GM23338 (cell line): ENCODE measurements at regions not wholly inside any gene's neighbourhood (a gene's known extent, or its start where the extent isn't known, plus 50 kb on each side); places are given as distances from the start of the nearest gene placed in this dataset.

ENCODE experiments used
- ATAC-seq: fragments of 200-7000 bp; cut with Tn5 transposase; 3 replicates; pipeline ENCODE4 v1.9.1; 2020
- DNase-seq: peaks from one replicate; pipeline ENCODE4 v3.0.0-alpha.2; 2015; ENCODE audit warnings: low spot score
- H2AFZ ChIP-seq: fragments of 200-600 bp; sonication (generic); 2 replicates; pipeline ENCODE4 v1.8.0; 2016; ENCODE audit warnings: antibody characterized with exemption, mild to moderate bottlenecking, moderate library complexity
- H3F3A ChIP-seq: fragments of 200-600 bp; sonication (generic); replicated peaks from 2 replicates; pipeline ENCODE4 v1.8.0; 2017; ENCODE audit warnings: antibody characterized with exemption, mixed run types, low read depth
- H3K27ac ChIP-seq: fragments of 200-600 bp; sonication (generic); 2 replicates; pipeline ENCODE4 v1.6.1; 2016; ENCODE audit warnings: low read depth
- H3K27me3 ChIP-seq: fragments of 200-600 bp; sonication (generic); 2 replicates; pipeline ENCODE4 v1.8.0; 2016; ENCODE audit warnings: mild to moderate bottlenecking, mixed run types, moderate library complexity; ENCODE audit not compliant: insufficient read depth
- H3K36me3 ChIP-seq: fragments of 200-600 bp; sonication (generic); 2 replicates; pipeline ENCODE4 v1.8.0; 2016; ENCODE audit warnings: mild to moderate bottlenecking; ENCODE audit not compliant: insufficient read depth
- H3K4me1 ChIP-seq: fragments of 200-600 bp; sonication (generic); 2 replicates; pipeline ENCODE4 v1.8.0; 2016; ENCODE audit warnings: mild to moderate bottlenecking, moderate library complexity; ENCODE audit not compliant: insufficient read depth
- H3K4me2 ChIP-seq: fragments of 200-600 bp; sonication (generic); 2 replicates; pipeline ENCODE4 v1.7.1; 2017; ENCODE audit warnings: mixed run types
- H3K4me3 ChIP-seq: fragments of 200-600 bp; sonication (generic); 2 replicates; pipeline ENCODE4 v1.6.1; 2016; ENCODE audit warnings: mixed run types
- H3K79me2 ChIP-seq: fragments of 200-600 bp; sonication (generic); replicated peaks from 2 replicates; pipeline ENCODE4 v1.8.0; 2017; ENCODE audit warnings: mild to moderate bottlenecking; ENCODE audit not compliant: insufficient read depth
- H3K9me2 ChIP-seq: fragments of 200-600 bp; sonication (generic); 2 replicates; pipeline ENCODE4 v1.8.0; 2017; ENCODE audit not compliant: insufficient read depth
- H4K20me1 ChIP-seq: fragments of 200-600 bp; sonication (generic); replicated peaks from 2 replicates; pipeline ENCODE4 v1.8.0; 2017; ENCODE audit warnings: mild to moderate bottlenecking; ENCODE audit not compliant: insufficient read depth
- H3K27ac Mint-ChIP-seq: 2 replicates; pipeline ENCODE4 v1.8.0; 2020; ENCODE audit warnings: inconsistent platforms, mild to moderate bottlenecking, moderate library complexity, mixed read lengths
- H3K27me3 Mint-ChIP-seq: 3 replicates; pipeline ENCODE4 v1.8.0; 2022; ENCODE audit warnings: low read depth, mild to moderate bottlenecking, moderate library complexity, mixed read lengths, inconsistent platforms; ENCODE audit not compliant: insufficient read depth, poor library complexity
- H3K36me3 Mint-ChIP-seq: 3 replicates; pipeline ENCODE4 v1.8.0; 2021; ENCODE audit warnings: low read depth, mild to moderate bottlenecking, inconsistent platforms, moderate library complexity, mixed read lengths
- H3K4me1 Mint-ChIP-seq: 3 replicates; pipeline ENCODE4 v1.8.0; 2020; ENCODE audit warnings: mild to moderate bottlenecking, inconsistent platforms, mixed read lengths
- H3K4me3 Mint-ChIP-seq: 3 replicates; pipeline ENCODE4 v1.8.0; 2021; ENCODE audit warnings: moderate library complexity, mild to moderate bottlenecking, inconsistent platforms, mixed read lengths
- H3K9me3 Mint-ChIP-seq: 3 replicates; pipeline ENCODE4 v1.8.0; 2020; ENCODE audit warnings: moderate library complexity, mild to moderate bottlenecking, inconsistent platforms, mixed read lengths
- CREB1 ChIP-seq: fragments of 250-450 bp; sonication (Bioruptor Pico); IDR thresholded peaks from 2 replicates; pipeline ENCODE4 v1.5.0; 2020; ENCODE audit warnings: low read depth, mild to moderate bottlenecking, moderate library complexity
- EZH2 ChIP-seq: fragments of 200-600 bp; sonication (generic); IDR thresholded peaks from one replicate; pipeline ENCODE4 v1.8.0; 2017; ENCODE audit warnings: antibody characterized with exemption, mild to moderate bottlenecking, low read depth; ENCODE audit not compliant: unreplicated experiment
- EZH2phosphoT487 ChIP-seq: fragments of 200-600 bp; sonication (generic); IDR thresholded peaks from one replicate; pipeline ENCODE4 v1.8.1; 2018; ENCODE audit warnings: antibody characterized with exemption; ENCODE audit not compliant: unreplicated experiment
- JUNB ChIP-seq: IDR thresholded peaks from one replicate; pipeline ENCODE4 v1.6.1; 2016; ENCODE audit warnings: antibody characterized with exemption; ENCODE audit not compliant: unreplicated experiment
- NANOG ChIP-seq: IDR thresholded peaks from 2 replicates; pipeline ENCODE4 v1.6.1; 2016; ENCODE audit warnings: antibody characterized with exemption, borderline replicate concordance
- POLR2AphosphoS5 ChIP-seq: IDR thresholded peaks from 2 replicates; pipeline ENCODE4 v1.6.1; 2016; ENCODE audit warnings: antibody characterized with exemption, low read depth
- STAT1 ChIP-seq: IDR thresholded peaks from one replicate; pipeline ENCODE4 v1.6.1; 2016; ENCODE audit warnings: antibody characterized with exemption; ENCODE audit not compliant: unreplicated experiment
- ZNF114 ChIP-seq: fragments of 250-450 bp; sonication (Bioruptor Pico); IDR thresholded peaks from 2 replicates; pipeline ENCODE4 v1.5.0; 2020; ENCODE audit warnings: mild to moderate bottlenecking, moderate library complexity
- ZNF331 ChIP-seq: fragments of 250-450 bp; sonication (Bioruptor Pico); IDR thresholded peaks from 2 replicates; pipeline ENCODE4 v1.5.0; 2020; ENCODE audit warnings: low read depth, mild to moderate bottlenecking, moderate library complexity
- TF ChIP-seq, protein P1 (sequence below): IDR thresholded peaks from 2 replicates; pipeline ENCODE4 v1.6.1; 2016; ENCODE audit warnings: antibody characterized with exemption
- TF ChIP-seq, protein P2 (sequence below): IDR thresholded peaks from one replicate; pipeline ENCODE4 v1.6.1; 2018; ENCODE audit warnings: antibody characterized with exemption; ENCODE audit not compliant: unreplicated experiment
- TF ChIP-seq, protein P3 (sequence below): fragments of 250-450 bp; sonication (Bioruptor Pico); IDR thresholded peaks from 2 replicates; pipeline ENCODE4 v1.5.0; 2020; ENCODE audit warnings: mild to moderate bottlenecking, moderate library complexity
- TF ChIP-seq, protein P4 (sequence below), 2 experiments: fragments of 200-600 bp in 1 of 2; sonication (generic) in 1 of 2; conservative IDR thresholded peaks; 2 replicates each; pipeline versions ENCODE4 v1.5.1 to v1.6.1; 2016 to 2017; ENCODE audit warnings: antibody characterized with exemption in 2 of 2, low read depth in 2 of 2, mild to moderate bottlenecking in 2 of 2, moderate library complexity in 1 of 2

DNA sequence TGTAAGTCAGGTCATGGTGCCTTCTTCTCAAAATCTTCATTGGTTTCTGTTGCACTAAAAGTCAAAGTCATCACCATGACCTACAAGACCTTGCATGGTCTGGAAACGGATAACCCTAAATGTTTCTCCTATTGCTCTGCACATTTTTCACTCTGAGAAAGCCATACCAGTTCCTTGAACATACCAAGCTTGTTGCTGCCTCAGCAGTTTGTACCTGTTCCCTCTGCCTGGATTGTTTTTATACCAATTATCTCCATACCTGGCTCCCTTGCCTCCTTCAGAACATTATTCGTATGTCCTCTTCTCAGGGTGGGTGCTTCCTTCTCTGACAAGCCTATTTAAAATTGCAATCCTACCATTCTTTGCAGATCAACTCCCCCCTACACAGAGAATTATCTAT, 498.4 kb downstream of the DSC3 start:
- no peaks in the 10 kb centered on the region; the same call in 1 of the 2 replicates for H3K9me2 ChIP-seq
- Mint-ChIP-seq H3K4me3 (no peak overlapping the region), H3K9me3 (no peaks in the 10 kb centered on the region), H3K4me1 (0 out of 3 replicates have a peak, but pooled peaks cover 3% of the 10 kb centered on the region), H3K27ac (no peak overlapping the region), H3K36me3 (no peaks in the 10 kb centered on the region), H3K27me3 (no peaks in the 10 kb centered on the region)
- ATAC-seq (no peak), DNase-seq (no peak)
- no peak overlapping the region for H3K27ac ChIP-seq
- H3K79me2 ChIP-seq: no peaks in the 10 kb centered on the region
- H3K4me2 ChIP-seq: no peak overlapping the region
- no peak overlapping the region for H3K4me3 ChIP-seq
- H2AFZ ChIP-seq: no peak overlapping the region
- no peak for TF ChIP-seq EZH2
- no peak for TF ChIP-seq ZNF331 (CRISPR knock-in tag)
- TF ChIP-seq, protein P1, sequence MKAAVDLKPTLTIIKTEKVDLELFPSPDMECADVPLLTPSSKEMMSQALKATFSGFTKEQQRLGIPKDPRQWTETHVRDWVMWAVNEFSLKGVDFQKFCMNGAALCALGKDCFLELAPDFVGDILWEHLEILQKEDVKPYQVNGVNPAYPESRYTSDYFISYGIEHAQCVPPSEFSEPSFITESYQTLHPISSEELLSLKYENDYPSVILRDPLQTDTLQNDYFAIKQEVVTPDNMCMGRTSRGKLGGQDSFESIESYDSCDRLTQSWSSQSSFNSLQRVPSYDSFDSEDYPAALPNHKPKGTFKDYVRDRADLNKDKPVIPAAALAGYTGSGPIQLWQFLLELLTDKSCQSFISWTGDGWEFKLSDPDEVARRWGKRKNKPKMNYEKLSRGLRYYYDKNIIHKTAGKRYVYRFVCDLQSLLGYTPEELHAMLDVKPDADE: no peak
- TF ChIP-seq, protein P2, sequence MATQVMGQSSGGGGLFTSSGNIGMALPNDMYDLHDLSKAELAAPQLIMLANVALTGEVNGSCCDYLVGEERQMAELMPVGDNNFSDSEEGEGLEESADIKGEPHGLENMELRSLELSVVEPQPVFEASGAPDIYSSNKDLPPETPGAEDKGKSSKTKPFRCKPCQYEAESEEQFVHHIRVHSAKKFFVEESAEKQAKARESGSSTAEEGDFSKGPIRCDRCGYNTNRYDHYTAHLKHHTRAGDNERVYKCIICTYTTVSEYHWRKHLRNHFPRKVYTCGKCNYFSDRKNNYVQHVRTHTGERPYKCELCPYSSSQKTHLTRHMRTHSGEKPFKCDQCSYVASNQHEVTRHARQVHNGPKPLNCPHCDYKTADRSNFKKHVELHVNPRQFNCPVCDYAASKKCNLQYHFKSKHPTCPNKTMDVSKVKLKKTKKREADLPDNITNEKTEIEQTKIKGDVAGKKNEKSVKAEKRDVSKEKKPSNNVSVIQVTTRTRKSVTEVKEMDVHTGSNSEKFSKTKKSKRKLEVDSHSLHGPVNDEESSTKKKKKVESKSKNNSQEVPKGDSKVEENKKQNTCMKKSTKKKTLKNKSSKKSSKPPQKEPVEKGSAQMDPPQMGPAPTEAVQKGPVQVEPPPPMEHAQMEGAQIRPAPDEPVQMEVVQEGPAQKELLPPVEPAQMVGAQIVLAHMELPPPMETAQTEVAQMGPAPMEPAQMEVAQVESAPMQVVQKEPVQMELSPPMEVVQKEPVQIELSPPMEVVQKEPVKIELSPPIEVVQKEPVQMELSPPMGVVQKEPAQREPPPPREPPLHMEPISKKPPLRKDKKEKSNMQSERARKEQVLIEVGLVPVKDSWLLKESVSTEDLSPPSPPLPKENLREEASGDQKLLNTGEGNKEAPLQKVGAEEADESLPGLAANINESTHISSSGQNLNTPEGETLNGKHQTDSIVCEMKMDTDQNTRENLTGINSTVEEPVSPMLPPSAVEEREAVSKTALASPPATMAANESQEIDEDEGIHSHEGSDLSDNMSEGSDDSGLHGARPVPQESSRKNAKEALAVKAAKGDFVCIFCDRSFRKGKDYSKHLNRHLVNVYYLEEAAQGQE: no peak
- no peak for TF ChIP-seq EZH2phosphoT487
- TF ChIP-seq NANOG: no peak
- no peak for TF ChIP-seq CREB1
- TF ChIP-seq, protein P3, sequence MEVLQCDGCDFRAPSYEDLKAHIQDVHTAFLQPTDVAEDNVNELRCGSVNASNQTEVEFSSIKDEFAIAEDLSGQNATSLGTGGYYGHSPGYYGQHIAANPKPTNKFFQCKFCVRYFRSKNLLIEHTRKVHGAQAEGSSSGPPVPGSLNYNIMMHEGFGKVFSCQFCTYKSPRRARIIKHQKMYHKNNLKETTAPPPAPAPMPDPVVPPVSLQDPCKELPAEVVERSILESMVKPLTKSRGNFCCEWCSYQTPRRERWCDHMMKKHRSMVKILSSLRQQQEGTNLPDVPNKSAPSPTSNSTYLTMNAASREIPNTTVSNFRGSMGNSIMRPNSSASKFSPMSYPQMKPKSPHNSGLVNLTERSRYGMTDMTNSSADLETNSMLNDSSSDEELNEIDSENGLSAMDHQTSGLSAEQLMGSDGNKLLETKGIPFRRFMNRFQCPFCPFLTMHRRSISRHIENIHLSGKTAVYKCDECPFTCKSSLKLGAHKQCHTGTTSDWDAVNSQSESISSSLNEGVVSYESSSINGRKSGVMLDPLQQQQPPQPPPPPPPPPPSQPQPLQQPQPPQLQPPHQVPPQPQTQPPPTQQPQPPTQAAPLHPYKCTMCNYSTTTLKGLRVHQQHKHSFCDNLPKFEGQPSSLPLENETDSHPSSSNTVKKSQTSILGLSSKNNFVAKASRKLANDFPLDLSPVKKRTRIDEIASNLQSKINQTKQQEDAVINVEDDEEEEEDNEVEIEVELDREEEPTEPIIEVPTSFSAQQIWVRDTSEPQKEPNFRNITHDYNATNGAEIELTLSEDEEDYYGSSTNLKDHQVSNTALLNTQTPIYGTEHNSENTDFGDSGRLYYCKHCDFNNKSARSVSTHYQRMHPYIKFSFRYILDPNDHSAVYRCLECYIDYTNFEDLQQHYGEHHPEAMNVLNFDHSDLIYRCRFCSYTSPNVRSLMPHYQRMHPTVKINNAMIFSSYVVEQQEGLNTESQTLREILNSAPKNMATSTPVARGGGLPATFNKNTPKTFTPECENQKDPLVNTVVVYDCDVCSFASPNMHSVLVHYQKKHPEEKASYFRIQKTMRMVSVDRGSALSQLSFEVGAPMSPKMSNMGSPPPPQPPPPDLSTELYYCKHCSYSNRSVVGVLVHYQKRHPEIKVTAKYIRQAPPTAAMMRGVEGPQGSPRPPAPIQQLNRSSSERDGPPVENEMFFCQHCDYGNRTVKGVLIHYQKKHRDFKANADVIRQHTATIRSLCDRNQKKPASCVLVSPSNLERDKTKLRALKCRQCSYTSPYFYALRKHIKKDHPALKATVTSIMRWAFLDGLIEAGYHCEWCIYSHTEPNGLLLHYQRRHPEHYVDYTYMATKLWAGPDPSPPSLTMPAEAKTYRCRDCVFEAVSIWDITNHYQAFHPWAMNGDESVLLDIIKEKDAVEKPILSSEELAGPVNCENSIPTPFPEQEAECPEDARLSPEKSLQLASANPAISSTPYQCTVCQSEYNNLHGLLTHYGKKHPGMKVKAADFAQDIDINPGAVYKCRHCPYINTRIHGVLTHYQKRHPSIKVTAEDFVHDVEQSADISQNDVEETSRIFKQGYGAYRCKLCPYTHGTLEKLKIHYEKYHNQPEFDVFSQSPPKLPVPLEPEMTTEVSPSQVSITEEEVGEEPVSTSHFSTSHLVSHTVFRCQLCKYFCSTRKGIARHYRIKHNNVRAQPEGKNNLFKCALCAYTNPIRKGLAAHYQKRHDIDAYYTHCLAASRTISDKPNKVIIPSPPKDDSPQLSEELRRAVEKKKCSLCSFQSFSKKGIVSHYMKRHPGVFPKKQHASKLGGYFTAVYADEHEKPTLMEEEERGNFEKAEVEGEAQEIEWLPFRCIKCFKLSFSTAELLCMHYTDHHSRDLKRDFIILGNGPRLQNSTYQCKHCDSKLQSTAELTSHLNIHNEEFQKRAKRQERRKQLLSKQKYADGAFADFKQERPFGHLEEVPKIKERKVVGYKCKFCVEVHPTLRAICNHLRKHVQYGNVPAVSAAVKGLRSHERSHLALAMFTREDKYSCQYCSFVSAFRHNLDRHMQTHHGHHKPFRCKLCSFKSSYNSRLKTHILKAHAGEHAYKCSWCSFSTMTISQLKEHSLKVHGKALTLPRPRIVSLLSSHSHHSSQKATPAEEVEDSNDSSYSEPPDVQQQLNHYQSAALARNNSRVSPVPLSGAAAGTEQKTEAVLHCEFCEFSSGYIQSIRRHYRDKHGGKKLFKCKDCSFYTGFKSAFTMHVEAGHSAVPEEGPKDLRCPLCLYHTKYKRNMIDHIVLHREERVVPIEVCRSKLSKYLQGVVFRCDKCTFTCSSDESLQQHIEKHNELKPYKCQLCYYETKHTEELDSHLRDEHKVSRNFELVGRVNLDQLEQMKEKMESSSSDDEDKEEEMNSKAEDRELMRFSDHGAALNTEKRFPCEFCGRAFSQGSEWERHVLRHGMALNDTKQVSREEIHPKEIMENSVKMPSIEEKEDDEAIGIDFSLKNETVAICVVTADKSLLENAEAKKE: no peak
- no peak for TF ChIP-seq STAT1
- TF ChIP-seq, protein P4, sequence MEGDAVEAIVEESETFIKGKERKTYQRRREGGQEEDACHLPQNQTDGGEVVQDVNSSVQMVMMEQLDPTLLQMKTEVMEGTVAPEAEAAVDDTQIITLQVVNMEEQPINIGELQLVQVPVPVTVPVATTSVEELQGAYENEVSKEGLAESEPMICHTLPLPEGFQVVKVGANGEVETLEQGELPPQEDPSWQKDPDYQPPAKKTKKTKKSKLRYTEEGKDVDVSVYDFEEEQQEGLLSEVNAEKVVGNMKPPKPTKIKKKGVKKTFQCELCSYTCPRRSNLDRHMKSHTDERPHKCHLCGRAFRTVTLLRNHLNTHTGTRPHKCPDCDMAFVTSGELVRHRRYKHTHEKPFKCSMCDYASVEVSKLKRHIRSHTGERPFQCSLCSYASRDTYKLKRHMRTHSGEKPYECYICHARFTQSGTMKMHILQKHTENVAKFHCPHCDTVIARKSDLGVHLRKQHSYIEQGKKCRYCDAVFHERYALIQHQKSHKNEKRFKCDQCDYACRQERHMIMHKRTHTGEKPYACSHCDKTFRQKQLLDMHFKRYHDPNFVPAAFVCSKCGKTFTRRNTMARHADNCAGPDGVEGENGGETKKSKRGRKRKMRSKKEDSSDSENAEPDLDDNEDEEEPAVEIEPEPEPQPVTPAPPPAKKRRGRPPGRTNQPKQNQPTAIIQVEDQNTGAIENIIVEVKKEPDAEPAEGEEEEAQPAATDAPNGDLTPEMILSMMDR (conservative IDR thresholded peaks at IDR 0.05; ENCODE audit: low read depth in 2 of 2): no peak
- no peak for TF ChIP-seq JUNB
- TF ChIP-seq POLR2AphosphoS5: no peak
- TF ChIP-seq ZNF114: no peak
- no peaks in the 10 kb centered on the region for H3K4me1 ChIP-seq
- no peaks in the 10 kb centered on the region for H3K36me3 ChIP-seq
- H4K20me1 ChIP-seq: no peaks in the 10 kb centered on the region
- H3F3A ChIP-seq: no peaks in the 10 kb centered on the region
- H3K27me3 ChIP-seq: no peaks in the 10 kb centered on the region
